LNCaP clone FGC (cell line): ENCODE measurements at regions not wholly inside any gene's neighbourhood (a gene's known extent, or its start where the extent isn't known, plus 50 kb on each side); places are given as distances from the start of the nearest gene placed in this dataset.
"Not testable (repeated sequence)": the region's sequence is repeated elsewhere in the genome, so short reads cannot be mapped to it uniquely, and the experiment has no call there.

Experiments
- DNase-seq: peaks from one replicate; pipeline ENCODE4 v3.0.0-alpha.2; 2011; ENCODE audit warnings: low read depth
- H3K4me3 ChIP-seq: 2 replicates; pipeline ENCODE4 v1.5.1; 2011; ENCODE audit warnings: mild to moderate bottlenecking, low read depth, low read length, control low read depth
- CTCF ChIP-seq: IDR thresholded peaks from 2 replicates; pipeline ENCODE4 v1.5.1; 2012; ENCODE audit warnings: mild to moderate bottlenecking; ENCODE audit not compliant: control insufficient read depth, insufficient read depth; ENCODE audit errors: extremely low read depth

- DNase-seq, result no peak
Measured at GRCh38 chr1:19024532-19024931, 68.1 kb upstream of the IFFO2 start.

GRCh38 chr1:19023787-19024186 is 67.3 kb upstream of the IFFO2 start:
- no peak for TF ChIP-seq CTCF
- H3K4me3 ChIP-seq, result no peak overlapping the region
- no peak for DNase-seq

More at GRCh38 chr1:19024532-19024931, 68.1 kb upstream of the IFFO2 start:
- no peak overlapping the region for H3K4me3 ChIP-seq
- no peak for TF ChIP-seq CTCF

GRCh38 chr1:19021845-19022244 is 65.4 kb upstream of the IFFO2 start:
- no peak overlapping the region for H3K4me3 ChIP-seq
- no peak for TF ChIP-seq CTCF
- DNase-seq, result no peak

GRCh38 chr1:19019288-19019687 is 62.8 kb upstream of the IFFO2 start:
- not testable (repeated sequence) for H3K4me3 ChIP-seq, DNase-seq

- no peak overlapping the region for H3K4me3 ChIP-seq
- no peak for TF ChIP-seq CTCF
- DNase-seq, result no peak
Measured at GRCh38 chr1:19015476-19015875, 59.0 kb upstream of the IFFO2 start.

GRCh38 chr1:19014765-19015164 is 58.3 kb upstream of the IFFO2 start:
- DNase-seq, result no peak
- TF ChIP-seq CTCF, result no peak
- no peak overlapping the region for H3K4me3 ChIP-seq

GRCh38 chr1:19013826-19014548 is 57.5 kb upstream of the IFFO2 start:
- TF ChIP-seq CTCF, result no peak
- H3K4me3 ChIP-seq, result no peak overlapping the region
- DNase-seq, result no peak
